GM12892 (cell line): ENCODE measurements at regions not wholly inside any gene's neighbourhood (a gene's known extent, or its start where the extent isn't known, plus 50 kb on each side); places are given as distances from the start of the nearest gene placed in this dataset.

Source experiments
- DNase-seq: peaks from one replicate; pipeline ENCODE4 v3.0.0; 2011; ENCODE audit not compliant: insufficient read length
- FAIRE-seq: peaks from 2 replicates; lab custom pipeline; 2011; peaks lifted over from hg19 to GRCh38; lab: Jason Lieb, UNC
- POLR2A ChIP-seq: IDR thresholded peaks from 2 replicates; pipeline ENCODE4 v1.6.1; 2011; ENCODE audit warnings: low read depth, low read length, control low read depth
- POLR2AphosphoS5 ChIP-seq: IDR thresholded peaks from 2 replicates; pipeline ENCODE4 v1.6.1; 2011; ENCODE audit warnings: low read depth, low read length, control low read depth
- TAF1 ChIP-seq: IDR thresholded peaks from 2 replicates; pipeline ENCODE4 v1.6.1; 2011; ENCODE audit warnings: low read depth, mild to moderate bottlenecking, control low read depth, low read length, borderline replicate concordance

- DNase-seq: no peak
- no peak for FAIRE-seq
These were observed 303.8 kb downstream of the CTTN start for GRCh38 chr11:70702040-70702648.

DNA sequence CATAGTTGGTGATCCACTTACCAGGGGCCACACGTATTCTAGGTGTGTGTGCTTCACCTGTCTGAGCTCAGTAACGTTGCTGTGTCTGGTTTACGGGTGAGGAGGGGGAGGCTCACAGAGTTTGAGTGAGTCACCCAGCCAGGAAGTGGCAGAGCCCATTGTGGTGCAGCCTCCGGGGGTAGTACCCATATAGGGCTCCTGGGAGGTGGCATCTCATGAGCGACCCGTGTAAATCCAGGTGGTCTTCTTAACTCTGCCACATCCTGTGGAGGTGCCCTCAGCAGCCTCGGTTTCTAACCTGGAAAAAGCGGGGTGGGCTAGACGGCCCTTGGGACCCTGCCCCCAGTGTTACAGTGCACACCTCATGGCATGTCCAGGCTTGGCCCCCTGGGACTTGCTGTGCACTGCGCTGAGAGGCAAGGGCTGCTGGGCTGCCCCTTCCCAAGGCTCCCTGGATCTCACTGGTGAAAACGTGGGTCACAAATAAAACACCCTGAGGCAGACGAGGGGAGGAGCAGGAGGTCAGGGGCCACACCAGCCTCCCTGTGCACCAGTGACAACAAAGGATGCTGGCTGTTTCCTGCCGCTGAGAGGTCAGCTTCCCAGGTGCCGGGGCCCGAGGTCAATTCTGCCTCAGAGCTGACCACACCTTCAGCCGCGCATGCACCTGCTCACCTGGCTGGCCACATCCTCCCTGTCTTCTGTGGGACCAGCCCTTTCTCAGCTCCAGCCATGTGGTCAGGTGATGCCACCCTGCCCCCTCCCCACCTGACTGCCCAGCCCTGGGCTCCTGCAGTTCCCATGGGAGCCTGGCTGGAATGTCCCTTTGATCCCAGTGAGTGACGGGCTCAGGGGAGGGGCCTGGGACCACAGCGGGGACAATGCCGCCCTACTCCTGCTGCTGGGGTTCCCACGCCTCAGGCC is 305.1 kb downstream of the CTTN start:
- DNase-seq (no peak), FAIRE-seq (no peak)
- no peak for TF ChIP-seq TAF1
- no peak for TF ChIP-seq POLR2AphosphoS5
- TF ChIP-seq POLR2A: no peak

More at GRCh38 chr11:70702040-70702648, 303.8 kb downstream of the CTTN start:
- no peak for TF ChIP-seq POLR2A
- no peak for TF ChIP-seq TAF1
- TF ChIP-seq POLR2AphosphoS5: no peak

- TF ChIP-seq TAF1 (no peak), POLR2AphosphoS5 (no peak), POLR2A (no peak)
- DNase-seq: no peak
- FAIRE-seq: no peak
These were observed 306.8 kb downstream of the CTTN start for GRCh38 chr11:70705097-70705496.

DNA sequence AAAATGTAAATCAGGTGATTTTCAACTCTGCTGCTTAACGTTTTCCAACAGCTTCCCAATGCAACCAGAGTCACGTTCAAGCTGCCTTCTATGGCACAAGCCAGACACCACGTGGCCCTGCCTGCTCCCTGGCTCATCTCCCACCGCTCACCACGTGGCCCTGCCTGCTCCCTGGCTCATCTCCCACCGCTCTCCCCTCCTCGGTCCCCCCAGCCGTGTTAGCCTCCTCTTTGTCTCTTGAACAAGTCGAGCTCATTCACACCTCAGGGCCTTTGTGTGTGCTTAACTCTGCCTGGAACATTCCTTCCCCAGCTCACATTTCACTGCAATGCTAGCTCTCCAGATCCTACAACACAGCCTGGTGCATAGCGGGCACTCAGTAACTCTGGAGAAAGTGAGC is 307.6 kb downstream of the CTTN start:
- FAIRE-seq (no peak), DNase-seq (no peak)
- no peak for TF ChIP-seq TAF1
- no peak for TF ChIP-seq POLR2AphosphoS5
- TF ChIP-seq POLR2A: no peak

DNA sequence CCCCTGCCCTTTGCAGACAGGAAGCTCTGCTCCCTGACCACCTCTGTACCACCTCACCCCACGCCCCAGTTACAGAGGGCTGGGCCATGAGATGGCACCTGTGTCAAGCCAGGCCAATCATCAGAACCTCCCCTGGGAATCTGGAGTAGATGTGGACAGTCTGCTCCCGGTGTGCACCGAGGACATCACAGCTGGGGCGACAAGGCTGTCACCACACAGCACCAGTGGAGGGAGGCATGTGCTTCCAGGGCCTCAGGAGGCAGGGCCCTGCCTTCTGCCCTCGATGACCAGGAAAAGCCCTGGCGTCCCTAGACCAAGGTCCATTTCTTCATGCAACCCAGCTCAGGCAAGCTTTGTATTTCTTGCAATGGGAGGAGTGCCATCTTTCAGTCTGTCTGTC is 309.5 kb downstream of the CTTN start:
- DNase-seq (no peak), FAIRE-seq (no peak)
- TF ChIP-seq TAF1 (no peak), POLR2AphosphoS5 (no peak), POLR2A (no peak)

DNA sequence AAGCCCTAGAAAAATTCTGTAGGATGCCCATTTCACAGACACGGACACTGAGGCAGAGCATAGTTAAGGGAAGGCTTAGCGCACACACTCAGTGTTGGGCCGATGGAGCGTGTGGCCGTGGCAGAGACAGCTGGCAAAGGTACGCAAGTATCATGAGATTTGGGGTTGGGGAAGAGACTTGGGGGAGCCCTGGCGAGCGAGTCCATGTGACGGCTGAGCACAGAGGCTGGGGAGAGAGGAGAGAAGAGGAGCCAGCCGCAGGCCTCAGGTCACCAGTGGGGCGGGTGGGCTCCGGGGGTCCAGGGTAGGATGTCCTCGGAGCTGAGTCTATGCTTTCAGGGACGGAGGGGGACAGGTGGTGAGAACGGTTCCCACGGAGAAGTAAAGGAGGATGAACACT is 311.3 kb downstream of the CTTN start:
- DNase-seq (no peak), FAIRE-seq (no peak)
- TF ChIP-seq POLR2AphosphoS5 (no peak), POLR2A (no peak), TAF1 (no peak)

DNA sequence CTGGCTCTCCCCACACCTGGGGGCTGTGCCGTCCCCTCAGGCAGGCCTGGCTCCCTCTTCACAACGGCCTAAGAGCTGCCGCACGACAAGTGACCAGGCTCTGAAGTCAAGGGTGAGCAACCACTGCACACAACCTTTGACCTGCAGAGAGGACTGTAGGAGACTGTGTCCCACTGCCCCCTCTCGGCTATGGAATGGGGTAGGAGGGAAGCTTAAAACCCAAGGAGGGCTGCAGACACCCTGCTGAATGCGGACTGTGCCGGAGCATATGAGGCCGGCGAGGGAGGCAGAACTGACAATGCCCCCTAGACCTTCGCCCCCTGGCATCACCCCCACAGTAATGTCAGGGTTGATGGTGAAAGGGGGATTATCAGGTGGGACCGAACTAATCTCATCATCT is 311.9 kb downstream of the CTTN start:
- DNase-seq (no peak), FAIRE-seq (no peak)
- TF ChIP-seq TAF1: no peak
- TF ChIP-seq POLR2AphosphoS5: no peak
- TF ChIP-seq POLR2A: no peak

GRCh38 chr11:70710601-70711000 is 312.3 kb downstream of the CTTN start:
- FAIRE-seq (no peak), DNase-seq (no peak)
- TF ChIP-seq POLR2A (no peak), TAF1 (no peak), POLR2AphosphoS5 (no peak)

DNA sequence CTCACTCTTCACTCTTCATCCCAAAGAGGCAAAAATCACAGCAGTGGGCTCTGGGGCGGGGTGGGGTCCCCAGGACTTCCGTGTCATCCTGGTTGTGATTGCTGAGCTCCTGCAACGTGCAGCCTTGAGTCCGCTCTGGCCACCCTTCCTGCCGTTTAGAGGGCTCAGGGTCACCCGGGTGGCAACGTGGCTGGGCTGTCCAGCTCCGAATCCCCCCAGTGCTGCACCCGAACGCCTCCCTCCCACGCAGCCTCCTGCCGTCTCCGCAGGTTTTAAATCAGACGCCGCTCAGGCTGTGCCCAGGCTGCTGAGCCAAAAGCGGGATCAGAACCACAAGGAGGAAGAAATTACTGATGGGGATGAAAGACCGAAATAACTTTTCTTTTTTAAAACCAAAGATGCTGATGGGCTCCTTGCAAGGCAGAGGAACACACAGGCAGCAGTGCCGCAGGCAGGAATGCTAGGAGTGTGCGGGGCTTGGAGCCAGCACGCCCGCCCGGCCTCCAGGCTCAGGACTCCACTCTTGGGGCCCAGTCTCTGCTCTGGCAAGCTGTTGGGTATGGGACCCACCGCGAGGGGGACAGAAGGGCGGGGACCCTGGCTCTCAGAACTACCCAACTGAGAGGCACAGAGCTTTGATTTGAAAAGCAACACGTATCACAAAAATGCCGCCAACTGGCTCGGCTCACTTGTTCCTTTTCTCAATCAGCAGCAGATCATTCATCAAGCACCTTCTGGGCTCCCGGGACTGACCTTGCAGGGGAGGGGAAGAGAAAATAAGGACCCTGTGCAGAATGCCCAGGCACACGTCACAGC is 313.0 kb downstream of the CTTN start:
- DNase-seq: no peak
- no peak for TF ChIP-seq POLR2A
- TF ChIP-seq POLR2AphosphoS5: no peak
- no peak for FAIRE-seq

DNA sequence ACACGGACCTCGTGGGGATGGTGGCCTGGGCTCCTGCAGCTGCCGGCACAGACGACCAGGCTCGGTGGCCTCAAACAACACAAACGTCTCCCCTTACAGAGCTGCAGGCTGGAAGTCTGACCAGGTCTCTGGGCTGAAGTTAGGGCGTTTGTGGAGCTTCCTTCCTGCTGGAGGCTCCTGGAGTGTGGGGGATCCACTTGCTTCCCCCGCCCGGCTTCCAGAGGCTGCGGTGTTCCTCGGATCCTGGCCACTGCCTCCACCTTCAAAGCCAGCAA is 313.5 kb downstream of the CTTN start:
- no peak for TF ChIP-seq TAF1
- no peak for TF ChIP-seq POLR2AphosphoS5
- TF ChIP-seq POLR2A: no peak
- FAIRE-seq (no peak), DNase-seq (no peak)

GRCh38 chr11:70712471-70712870 is 314.1 kb downstream of the CTTN start:
- TF ChIP-seq POLR2A (no peak), POLR2AphosphoS5 (no peak), TAF1 (no peak)
- FAIRE-seq (no peak), DNase-seq (no peak)
